HL-60 (cell line): ENCODE measurements at regions not wholly inside any gene's neighbourhood (a gene's known extent, or its start where the extent isn't known, plus 50 kb on each side); places are given as distances from the start of the nearest gene placed in this dataset.

Source experiments
- DNase-seq, 2 experiments: peaks; one replicate each; pipeline ENCODE4 v3.0.0-alpha.2; 2010 to 2020; ENCODE audit warnings: low read depth in 1 of 2, low spot score in 1 of 2
- H3K27ac ChIP-seq: fragments of 250-450 bp; sonication (Bioruptor Pico); replicated peaks from 2 replicates; pipeline ENCODE4 v1.5.1; 2020; ENCODE audit warnings: mild to moderate bottlenecking, moderate library complexity
- H3K27me3 ChIP-seq: fragments of 250-450 bp; sonication (Bioruptor Pico); 2 replicates; pipeline ENCODE4 v1.5.1; 2021; ENCODE audit warnings: mild to moderate bottlenecking, moderate library complexity; ENCODE audit not compliant: insufficient read depth, poor library complexity, severe bottlenecking
- H3K4me3 ChIP-seq: replicated peaks from 2 replicates; pipeline ENCODE4 v1.5.1; 2011; ENCODE audit warnings: mild to moderate bottlenecking, control low read depth, low read length; ENCODE audit not compliant: insufficient read depth
- CTCF ChIP-seq: IDR thresholded peaks from one replicate; pipeline ENCODE4 v1.5.1; 2011; ENCODE audit warnings: low read length, control low read depth, inconsistent platforms; ENCODE audit not compliant: insufficient read depth
- GABPA ChIP-seq: IDR thresholded peaks from 2 replicates; pipeline ENCODE4 v1.6.1; 2012; ENCODE audit warnings: low read depth
- POLR2AphosphoS5 ChIP-seq: IDR thresholded peaks from 2 replicates; pipeline ENCODE4 v1.6.1; 2012; ENCODE audit warnings: low read depth
- SPI1 ChIP-seq: IDR thresholded peaks from 2 replicates; pipeline ENCODE4 v1.6.1; 2012; ENCODE audit warnings: low read depth, mild to moderate bottlenecking, borderline replicate concordance
- TF ChIP-seq, protein P1 (sequence below): IDR thresholded peaks from 2 replicates; pipeline ENCODE4 v1.6.1; 2012; ENCODE audit warnings: low read depth; ENCODE audit not compliant: insufficient replicate concordance

DNA sequence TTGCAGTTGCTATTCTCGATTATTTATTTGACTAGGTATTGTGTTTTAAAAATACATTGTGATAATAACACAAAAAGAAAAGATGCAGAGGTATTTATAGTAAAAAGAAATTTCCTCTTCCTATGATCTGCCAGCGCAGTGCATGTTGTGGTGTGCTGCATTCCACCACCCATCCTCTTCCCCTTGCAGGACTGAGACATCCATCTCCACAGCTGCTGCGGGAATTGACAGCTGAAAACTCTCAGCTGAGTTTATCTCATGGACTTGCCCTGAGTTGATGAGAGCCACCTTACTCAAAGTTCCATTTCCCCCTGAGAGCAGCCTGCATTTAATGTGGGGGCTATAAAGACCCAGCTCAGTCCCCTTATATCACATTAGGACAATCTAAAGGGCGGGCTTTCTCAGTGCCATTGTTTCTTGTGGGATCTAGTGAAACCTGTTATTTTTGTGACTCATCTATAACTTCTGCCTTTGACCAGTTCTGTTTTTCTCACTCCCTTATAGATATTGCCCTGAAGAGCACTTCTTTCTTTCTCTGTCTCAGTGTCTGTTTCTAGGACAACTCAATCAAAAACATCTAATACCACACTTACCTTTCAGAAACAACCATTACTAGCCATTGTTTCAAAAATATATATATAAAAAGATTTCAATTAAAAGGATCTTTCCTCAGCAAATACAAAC, 698.5 kb downstream of the NR4A2 start:
- no peak for TF ChIP-seq CTCF
- no peak for TF ChIP-seq GABPA
- TF ChIP-seq, protein P1, sequence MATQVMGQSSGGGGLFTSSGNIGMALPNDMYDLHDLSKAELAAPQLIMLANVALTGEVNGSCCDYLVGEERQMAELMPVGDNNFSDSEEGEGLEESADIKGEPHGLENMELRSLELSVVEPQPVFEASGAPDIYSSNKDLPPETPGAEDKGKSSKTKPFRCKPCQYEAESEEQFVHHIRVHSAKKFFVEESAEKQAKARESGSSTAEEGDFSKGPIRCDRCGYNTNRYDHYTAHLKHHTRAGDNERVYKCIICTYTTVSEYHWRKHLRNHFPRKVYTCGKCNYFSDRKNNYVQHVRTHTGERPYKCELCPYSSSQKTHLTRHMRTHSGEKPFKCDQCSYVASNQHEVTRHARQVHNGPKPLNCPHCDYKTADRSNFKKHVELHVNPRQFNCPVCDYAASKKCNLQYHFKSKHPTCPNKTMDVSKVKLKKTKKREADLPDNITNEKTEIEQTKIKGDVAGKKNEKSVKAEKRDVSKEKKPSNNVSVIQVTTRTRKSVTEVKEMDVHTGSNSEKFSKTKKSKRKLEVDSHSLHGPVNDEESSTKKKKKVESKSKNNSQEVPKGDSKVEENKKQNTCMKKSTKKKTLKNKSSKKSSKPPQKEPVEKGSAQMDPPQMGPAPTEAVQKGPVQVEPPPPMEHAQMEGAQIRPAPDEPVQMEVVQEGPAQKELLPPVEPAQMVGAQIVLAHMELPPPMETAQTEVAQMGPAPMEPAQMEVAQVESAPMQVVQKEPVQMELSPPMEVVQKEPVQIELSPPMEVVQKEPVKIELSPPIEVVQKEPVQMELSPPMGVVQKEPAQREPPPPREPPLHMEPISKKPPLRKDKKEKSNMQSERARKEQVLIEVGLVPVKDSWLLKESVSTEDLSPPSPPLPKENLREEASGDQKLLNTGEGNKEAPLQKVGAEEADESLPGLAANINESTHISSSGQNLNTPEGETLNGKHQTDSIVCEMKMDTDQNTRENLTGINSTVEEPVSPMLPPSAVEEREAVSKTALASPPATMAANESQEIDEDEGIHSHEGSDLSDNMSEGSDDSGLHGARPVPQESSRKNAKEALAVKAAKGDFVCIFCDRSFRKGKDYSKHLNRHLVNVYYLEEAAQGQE: no peak
- TF ChIP-seq SPI1: no peak
- TF ChIP-seq POLR2AphosphoS5: no peak
- DNase-seq: no peak

GRCh38 chr2:155633060-155633839, 699.3 kb downstream of the NR4A2 start:
- TF ChIP-seq CTCF: no peak
- TF ChIP-seq GABPA: no peak
- no peak for TF ChIP-seq SPI1
- no peak for TF ChIP-seq POLR2AphosphoS5
- TF ChIP-seq, protein P1: no peak
- DNase-seq: no peak
- Histone ChIP-seq H3K27me3 (no peaks in the 10 kb centered on the region), H3K27ac (no peak overlapping the region), H3K4me3 (no peak overlapping the region)

More for the DNA sequence above, 698.5 kb downstream of the NR4A2 start:
- no peak overlapping the region for H3K27ac ChIP-seq
- H3K4me3 ChIP-seq: no peak overlapping the region
- no peaks in the 10 kb centered on the region for H3K27me3 ChIP-seq

DNA sequence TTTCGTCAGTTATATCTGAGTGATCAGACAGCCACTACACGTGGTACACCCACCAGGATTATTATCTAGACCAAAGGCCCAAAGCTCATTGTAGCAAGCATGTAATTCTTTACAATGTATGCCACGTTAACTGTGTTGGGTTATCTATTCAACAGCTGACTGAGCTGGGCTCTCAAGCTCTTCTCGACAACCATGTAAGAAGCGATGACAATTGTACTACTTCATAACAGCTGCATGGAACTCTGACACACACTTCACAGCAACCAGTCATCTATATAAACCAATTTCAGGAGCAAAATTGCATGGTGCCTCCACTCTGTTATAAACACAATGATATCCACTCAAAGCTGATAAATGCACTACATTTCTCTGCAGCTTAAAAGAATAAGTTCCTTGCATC, 701.8 kb downstream of the NR4A2 start:
- no peak for DNase-seq
- Histone ChIP-seq H3K4me3 (no peak overlapping the region), H3K27ac (no peak overlapping the region), H3K27me3 (no peaks in the 10 kb centered on the region)
- TF ChIP-seq SPI1 (no peak), GABPA (no peak)

DNA sequence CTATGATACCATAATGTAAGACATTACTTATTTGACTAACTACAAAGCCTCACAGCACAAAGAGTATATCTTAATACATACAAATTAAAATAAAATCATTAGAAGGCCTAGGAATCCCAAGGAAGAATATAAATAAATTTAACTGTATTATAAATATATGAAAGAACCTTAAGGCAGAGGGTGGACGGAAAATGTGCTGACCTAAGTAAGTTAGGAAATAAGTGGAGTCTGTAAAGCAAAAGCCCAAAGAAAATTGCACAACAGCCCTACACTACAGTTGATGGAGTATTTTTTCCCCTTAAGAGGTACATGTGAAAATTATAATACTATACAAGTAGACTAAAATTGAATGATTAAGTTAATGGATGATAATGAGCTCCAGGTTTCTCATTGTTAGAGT, 710.1 kb downstream of the NR4A2 start:
- no peak for DNase-seq
- Histone ChIP-seq H3K27me3 (no peaks in the 10 kb centered on the region), H3K27ac (no peak overlapping the region), H3K4me3 (no peak overlapping the region)
- no peak for TF ChIP-seq CTCF
- no peak for TF ChIP-seq GABPA
- TF ChIP-seq POLR2AphosphoS5: no peak
- TF ChIP-seq, protein P1: no peak
- no peak for TF ChIP-seq SPI1
